ENCODE measurements at regions not wholly inside any gene's neighbourhood (a gene's known extent, or its start where the extent isn't known, plus 50 kb on each side); places are given as distances from the start of the nearest gene placed in this dataset.

GRCh38 chr16:54231336-54231735 is 55.3 kb downstream of the IRX3 start:
- Histone ChIP-seq H3K4ac (replicated peaks; ENCODE audit: insufficient read length, low read depth, low read length) (no peak overlapping the region), H4K5ac (ENCODE audit: insufficient read length, low read depth, low read length) (no peak overlapping the region), H3K36me3 (ENCODE audit: control insufficient read depth in 2 of 4, insufficient read depth in 4 of 4, low read length in 3 of 4) (no peaks in the 10 kb centered on the region), H3K79me1 (ENCODE audit: low read depth, low read length) (no peaks in the 10 kb centered on the region), H3K23ac (ENCODE audit: insufficient read length) (no peak overlapping the region), H3K56ac (replicated peaks; ENCODE audit: insufficient read length, low read depth, low read length) (no peak overlapping the region), H3K18ac (ENCODE audit: extremely low read depth, low read length) (no peak overlapping the region), H3K9me3 (ENCODE audit: insufficient read depth in 2 of 2, low read depth in 1 of 2, low read length in 1 of 2) (peaks cover 5 to 8% of the 10 kb centered on the region in 2 experiments; a peak in 2 of 4 replicates), H3K9ac (replicated peaks in 1 of 4; ENCODE audit: extremely low read depth in 1 of 4, low read depth in 3 of 4, low read length in 3 of 4) (no peak overlapping the region), H3K4me2 (ENCODE audit: insufficient read depth in 1 of 2, low read depth in 2 of 2, low read length in 2 of 2) (no peak overlapping the region), H3K27ac (ENCODE audit: low read depth, low read length) (no peak overlapping the region), H4K8ac (ENCODE audit: extremely low read depth, insufficient read depth, low read length) (no peak overlapping the region), H3K79me2 (ENCODE audit: control insufficient read depth in 1 of 2, insufficient read depth in 2 of 2, low read length in 2 of 2) (no peaks in the 10 kb centered on the region), H2BK120ac (replicated peaks; ENCODE audit: low read depth, low read length) (no peak overlapping the region), H2BK12ac (ENCODE audit: low read depth, low read length) (no peak overlapping the region), H3K4me3 (ENCODE audit: extremely low read depth in 1 of 4, insufficient read depth in 2 of 4, low read depth in 3 of 4, low read length in 4 of 4) (no peak overlapping the region), H2AFZ (ENCODE audit: low read length) (no peak overlapping the region), H2AK5ac (ENCODE audit: low read depth, low read length) (no peak overlapping the region), H2BK15ac (ENCODE audit: low read length) (no peak overlapping the region), H4K91ac (replicated peaks; ENCODE audit: insufficient read length, low read length) (no peak overlapping the region), H4K20me1 (replicated peaks in 1 of 2; ENCODE audit: control insufficient read depth in 1 of 2, insufficient read depth in 2 of 2, low read length in 2 of 2) (no peaks in the 10 kb centered on the region), H2BK5ac (ENCODE audit: low read depth, low read length) (no peak overlapping the region), H2BK20ac (ENCODE audit: low read length) (no peak overlapping the region), H3K23me2 (ENCODE audit: low read depth, low read length) (no peaks in the 10 kb centered on the region), H3K27me3 (replicated peaks in 1 of 4; ENCODE audit: control insufficient read depth in 3 of 4, extremely low read depth in 1 of 4, insufficient read depth in 3 of 4, low read length in 3 of 4) (no peaks in the 10 kb centered on the region), H3K4me1 (replicated peaks in 1 of 4; ENCODE audit: control insufficient read depth in 3 of 4, insufficient read depth in 4 of 4, low read length in 3 of 4) (no peaks in the 10 kb centered on the region), H3K14ac (ENCODE audit: insufficient read length) (no peak overlapping the region)
- TF ChIP-seq SAP30 (IDR thresholded peaks at IDR 0.05; ENCODE audit: insufficient read depth, insufficient replicate concordance, low read length) (no peak), JUND (IDR thresholded peaks at IDR 0.05; ENCODE audit: low read length) (no peak), SP2 (IDR thresholded peaks at IDR 0.05; ENCODE audit: low read length) (no peak), PHF8 (conservative IDR thresholded peaks at IDR 0.05; ENCODE audit: low read depth, low read length) (no peak), EZH2 (IDR thresholded peaks at IDR 0.05; ENCODE audit: low read depth, low read length, severe bottlenecking) (no peak), EP300 (IDR thresholded peaks at IDR 0.05; ENCODE audit: borderline replicate concordance in 1 of 2, low read depth in 2 of 2, low read length in 2 of 2) (no peak), TAF7 (optimal IDR thresholded peaks at IDR 0.05; ENCODE audit: borderline replicate concordance, low read depth, low read length) (no peak), SIRT6 (IDR thresholded peaks at IDR 0.05; ENCODE audit: low read length) (no peak), ASH2L (IDR thresholded peaks at IDR 0.05; ENCODE audit: low read length) (no peak)
- 100% methylated on average over 1 of the region's 1 CpG; no CpG with 5 or more reads in 1 of the 2 experiments for WGBS, 2 experiments (ENCODE audit: extremely low coverage in 1 of 2, insufficient coverage in 1 of 2, insufficient read length in 1 of 2, insufficient replicate concordance in 2 of 2, low coverage in 1 of 2, low lambda C conversion rate in 2 of 2, missing lambda C conversion rate in 1 of 2)
- DNase-seq (ENCODE audit: low read depth in 1 of 2, low spot score in 2 of 2) (no peak), FAIRE-seq (no peak)
- ChIA-PET CTCF (ENCODE audit: partially characterized antibody) (interaction anchor here (1.4 kb wide), 1 partner anchor 24 kb away, joined by 4 read pairs; no protein-coding TSS in a partner anchor), POLR2A (ENCODE audit: partially characterized antibody) (no interaction called here)

All from H1 (cell line).